Hippocampal formation (tissue), 2 donors: ENCODE measurements at regions not wholly inside any gene's neighbourhood (a gene's known extent, or its start where the extent isn't known, plus 50 kb on each side); places are given as distances from the start of the nearest gene placed in this dataset.
A peak's percentile ranks its signal among the peaks of the same experiment; 100 is the strongest.
"Not testable (repeated sequence)": the region's sequence is repeated elsewhere in the genome, so short reads cannot be mapped to it uniquely, and the experiment has no call there.

ENCODE experiments used
- DNase-seq, 2 donors: peaks; one replicate each; lab custom pipeline; 2025; lab: John Stamatoyannopoulos, UW

GRCh38 chr5:173667702-173668101, 51.3 kb upstream of the BOD1 start:
- no peak for DNase-seq

- no peak for DNase-seq
These were observed 51.9 kb upstream of the BOD1 start for GRCh38 chr5:173668245-173668800.

- no peak for DNase-seq
These were observed 52.5 kb upstream of the BOD1 start for GRCh38 chr5:173668910-173669309.

- no peak for DNase-seq
These were observed 53.0 kb upstream of the BOD1 start for GRCh38 chr5:173669483-173669882.

- peak in 1 of 2 donors; percentile 26 for DNase-seq
These were observed 53.7 kb upstream of the BOD1 start for GRCh38 chr5:173670130-173670651.

- peak in 1 of 2 donors; percentile 75 for DNase-seq
These were observed 54.3 kb upstream of the BOD1 start for GRCh38 chr5:173670791-173671120.

GRCh38 chr5:173671121-173671949, 54.9 kb upstream of the BOD1 start:
- peak; percentile 70 to 75 for DNase-seq

GRCh38 chr5:173672166-173672565, 55.7 kb upstream of the BOD1 start:
- no peak for DNase-seq

GRCh38 chr5:173672891-173673290, 56.4 kb upstream of the BOD1 start:
- DNase-seq = no peak

GRCh38 chr5:173673295-173674101, 57.0 kb upstream of the BOD1 start:
- DNase-seq = peak in 1 of 2 donors; percentile 51

- no peak for DNase-seq
These were observed 59.0 kb upstream of the BOD1 start for GRCh38 chr5:173675287-173675996.

GRCh38 chr5:173676375-173676774, 59.9 kb upstream of the BOD1 start:
- DNase-seq = no peak

GRCh38 chr5:173677125-173677672, 60.7 kb upstream of the BOD1 start:
- no peak for DNase-seq

- no peak for DNase-seq
These were observed 63.6 kb upstream of the BOD1 start for GRCh38 chr5:173679909-173680630.

- DNase-seq = no peak
These were observed 64.3 kb upstream of the BOD1 start for GRCh38 chr5:173680660-173681242.

- DNase-seq = no peak
These were observed 65.9 kb upstream of the BOD1 start for GRCh38 chr5:173682313-173682712.

- DNase-seq = not testable (repeated sequence)
These were observed 68.1 kb upstream of the BOD1 start for GRCh38 chr5:173684535-173684934.

- DNase-seq = no peak
These were observed 70.5 kb upstream of the BOD1 start for GRCh38 chr5:173686950-173687349.

GRCh38 chr5:173688703-173689102, 72.3 kb upstream of the BOD1 start:
- no peak for DNase-seq

- no peak for DNase-seq
These were observed 72.8 kb upstream of the BOD1 start for GRCh38 chr5:173689171-173689736.
